H1 (cell line): ENCODE measurements at regions not wholly inside any gene's neighbourhood (a gene's known extent, or its start where the extent isn't known, plus 50 kb on each side); places are given as distances from the start of the nearest gene placed in this dataset.

Source experiments
- CTCF ChIA-PET: fragments of 300-600 bp; sonication (Branson Sonifier 250); formaldehyde crosslinking; loops from one replicate; lab custom pipeline; 2021; ENCODE audit not compliant: partially characterized antibody; lab: Charles Lee
- POLR2A ChIA-PET: fragments of 300-600 bp; sonication (Branson Sonifier 250); formaldehyde crosslinking; loops from one replicate; lab custom pipeline; 2021; ENCODE audit warnings: inconsistent platforms; ENCODE audit not compliant: partially characterized antibody; lab: Charles Lee
- DNase-seq, 2 experiments: peaks; one replicate each; pipeline versions ENCODE4 v3.0.0 to v3.0.0-alpha.2; 2010 to 2022; ENCODE audit warnings: low spot score in 2 of 2, low read depth in 1 of 2, mixed read lengths in 1 of 2
- FAIRE-seq: peaks from 2 replicates; lab custom pipeline; 2011; peaks lifted over from hg19 to GRCh38; lab: Jason Lieb, UNC
- H2AFZ ChIP-seq: 2 replicates; pipeline ENCODE4 v1.8.1; 2012; ENCODE audit warnings: low read length, inconsistent platforms
- H2AK5ac ChIP-seq: 2 replicates; pipeline ENCODE4 v1.6.1; 2013; ENCODE audit warnings: low read depth, low read length
- H2BK120ac ChIP-seq: replicated peaks from 2 replicates; pipeline ENCODE3; 2013; ENCODE audit warnings: low read depth, low read length, inconsistent platforms
- H2BK12ac ChIP-seq: 2 replicates; pipeline ENCODE4 v1.6.1; 2013; ENCODE audit warnings: low read depth, low read length
- H2BK15ac ChIP-seq: 2 replicates; pipeline ENCODE4 v1.6.1; 2013; ENCODE audit warnings: low read length
- H2BK20ac ChIP-seq: 2 replicates; pipeline ENCODE4 v1.6.1; 2013; ENCODE audit warnings: low read length
- H2BK5ac ChIP-seq: 2 replicates; pipeline ENCODE4 v1.6.1; 2013; ENCODE audit warnings: low read depth, low read length
- H3K14ac ChIP-seq: 2 replicates; pipeline ENCODE4 v1.6.1; 2013; ENCODE audit warnings: inconsistent platforms; ENCODE audit not compliant: insufficient read length
- H3K18ac ChIP-seq: 2 replicates; pipeline ENCODE4 v1.6.1; 2013; ENCODE audit warnings: low read length; ENCODE audit errors: extremely low read depth
- H3K23ac ChIP-seq: 2 replicates; pipeline ENCODE4 v1.6.1; 2013; ENCODE audit warnings: inconsistent platforms; ENCODE audit not compliant: insufficient read length
- H3K23me2 ChIP-seq: 2 replicates; pipeline ENCODE4 v1.6.1; 2013; ENCODE audit warnings: low read depth, low read length
- H3K27ac ChIP-seq: 2 replicates; pipeline ENCODE4 v1.6.1; 2011; ENCODE audit warnings: low read depth, low read length, inconsistent platforms
- H3K27me3 ChIP-seq, 4 experiments: replicated peaks in 1 of 4; 1 replicate in 1 of 4; 2 replicates in 3 of 4; pipeline versions ENCODE4 v1.6.1 to v1.8.1; 2011 to 2013; ENCODE audit warnings: low read length in 3 of 4, mild to moderate bottlenecking in 3 of 4, inconsistent platforms in 2 of 4, mixed read lengths in 2 of 4, moderate library complexity in 1 of 4; ENCODE audit not compliant: control insufficient read depth in 3 of 4, insufficient read depth in 3 of 4; ENCODE audit errors: extremely low read depth in 1 of 4
- H3K36me3 ChIP-seq, 4 experiments: 2 replicates each; pipeline versions ENCODE4 v1.6.1 to v1.8.1; 2011 to 2013; ENCODE audit warnings: mild to moderate bottlenecking in 4 of 4, low read length in 3 of 4, moderate library complexity in 2 of 4, control low read depth in 1 of 4, inconsistent platforms in 1 of 4; ENCODE audit not compliant: insufficient read depth in 4 of 4, control insufficient read depth in 2 of 4
- H3K4ac ChIP-seq: replicated peaks from 2 replicates; pipeline ENCODE3; 2013; ENCODE audit warnings: low read length, low read depth, mixed read lengths, inconsistent platforms; ENCODE audit not compliant: insufficient read length
- H3K4me1 ChIP-seq, 4 experiments: replicated peaks in 1 of 4; 1 replicate in 1 of 4; 2 replicates in 3 of 4; pipeline versions ENCODE4 v1.6.1 to v1.8.1; 2011 to 2013; ENCODE audit warnings: low read length in 3 of 4, inconsistent platforms in 2 of 4, mixed read lengths in 1 of 4; ENCODE audit not compliant: insufficient read depth in 4 of 4, control insufficient read depth in 3 of 4
- H3K4me2 ChIP-seq, 2 experiments: 2 replicates each; pipeline versions ENCODE4 v1.6.1 to v1.8.1; 2011 to 2013; ENCODE audit warnings: low read depth in 2 of 2, low read length in 2 of 2, control low read depth in 1 of 2, inconsistent platforms in 1 of 2, mild to moderate bottlenecking in 1 of 2; ENCODE audit not compliant: insufficient read depth in 1 of 2
- H3K4me3 ChIP-seq, 4 experiments: fragments of 200-600, 300-600 bp in 1 of 4; sonication (generic), shearing (Covaris generic), sonication (Bioruptor Twin) in 1 of 4; 2 replicates each; pipeline versions ENCODE4 v1.5.1 to v1.8.1; 2011 to 2016; ENCODE audit warnings: low read length in 4 of 4, low read depth in 3 of 4, control low read depth in 2 of 4, inconsistent platforms in 2 of 4, mild to moderate bottlenecking in 2 of 4, mixed read lengths in 1 of 4, moderate library complexity in 1 of 4; ENCODE audit not compliant: insufficient read depth in 2 of 4; ENCODE audit errors: extremely low read depth in 1 of 4
- H3K56ac ChIP-seq: replicated peaks from 2 replicates; pipeline ENCODE3; 2013; ENCODE audit warnings: low read depth, mild to moderate bottlenecking, mixed read lengths, low read length, inconsistent platforms; ENCODE audit not compliant: insufficient read length
- H3K79me1 ChIP-seq: 2 replicates; pipeline ENCODE4 v1.6.1; 2013; ENCODE audit warnings: low read depth, low read length, control low read depth
- H3K79me2 ChIP-seq, 2 experiments: 2 replicates each; pipeline versions ENCODE4 v1.6.1 to v1.8.1; 2012 to 2013; ENCODE audit warnings: low read length in 2 of 2, mild to moderate bottlenecking in 2 of 2, inconsistent platforms in 1 of 2; ENCODE audit not compliant: insufficient read depth in 2 of 2, control insufficient read depth in 1 of 2
- H3K9ac ChIP-seq, 4 experiments: replicated peaks in 1 of 4; 1 replicate in 1 of 4; 2 replicates in 3 of 4; pipeline versions ENCODE4 v1.6.1 to v1.8.1; 2011 to 2013; ENCODE audit warnings: low read depth in 3 of 4, low read length in 3 of 4, control low read depth in 2 of 4, mild to moderate bottlenecking in 2 of 4, moderate library complexity in 2 of 4, inconsistent platforms in 1 of 4; ENCODE audit errors: extremely low read depth in 1 of 4
- H3K9me3 ChIP-seq, 2 experiments: 2 replicates each; pipeline versions ENCODE4 v1.6.1 to v1.8.1; 2012 to 2013; ENCODE audit warnings: mild to moderate bottlenecking in 2 of 2, moderate library complexity in 2 of 2, control low read depth in 1 of 2, inconsistent platforms in 1 of 2, low read depth in 1 of 2, low read length in 1 of 2, mixed read lengths in 1 of 2; ENCODE audit not compliant: insufficient read depth in 2 of 2
- H4K20me1 ChIP-seq, 2 experiments: replicated peaks in 1 of 2; 2 replicates each; pipeline versions ENCODE3 to v1.8.1; 2011 to 2013; ENCODE audit warnings: inconsistent platforms in 2 of 2, low read length in 2 of 2, mild to moderate bottlenecking in 1 of 2; ENCODE audit not compliant: insufficient read depth in 2 of 2, control insufficient read depth in 1 of 2
- H4K5ac ChIP-seq: 2 replicates; pipeline ENCODE4 v1.6.1; 2013; ENCODE audit warnings: low read length, low read depth, mixed read lengths, inconsistent platforms; ENCODE audit not compliant: insufficient read length
- H4K8ac ChIP-seq: 2 replicates; pipeline ENCODE4 v1.8.0; 2013; ENCODE audit warnings: mild to moderate bottlenecking, moderate library complexity, low read length, inconsistent platforms; ENCODE audit not compliant: insufficient read depth; ENCODE audit errors: extremely low read depth
- H4K91ac ChIP-seq: replicated peaks from 2 replicates; pipeline ENCODE3; 2013; ENCODE audit warnings: low read length, mixed read lengths, inconsistent platforms; ENCODE audit not compliant: insufficient read length
- ASH2L ChIP-seq: fragments of 200-600, 300-600 bp; sonication (generic); IDR thresholded peaks from one replicate; pipeline ENCODE4 v1.7.1; 2017; ENCODE audit warnings: low read length
- BACH1 ChIP-seq: IDR thresholded peaks from 2 replicates; pipeline ENCODE4 v1.6.1; 2012; ENCODE audit warnings: low read length, improper control_type of control experiment
- BCL11A ChIP-seq, 2 experiments: IDR thresholded peaks; one replicate each; pipeline ENCODE4 v1.6.1; 2011; ENCODE audit warnings: low read depth in 2 of 2, low read length in 2 of 2, mild to moderate bottlenecking in 2 of 2
- BRCA1 ChIP-seq: IDR thresholded peaks from 2 replicates; pipeline ENCODE4 v1.6.1; 2012; ENCODE audit warnings: low read depth, low read length, improper control_type of control experiment
- CBX5 ChIP-seq: fragments of 300-800, 300-1000 bp; sonication (generic); IDR thresholded peaks from 2 replicates; pipeline ENCODE4 v1.7.1; 2016; ENCODE audit warnings: antibody characterized with exemption, low read length, low read depth
- CHD1 ChIP-seq: IDR thresholded peaks from 2 replicates; pipeline ENCODE4 v1.6.1; 2012; ENCODE audit warnings: low read depth, low read length, improper control_type of control experiment
- GTF2F1 ChIP-seq: IDR thresholded peaks from 2 replicates; pipeline ENCODE4 v1.6.1; 2012; ENCODE audit warnings: low read depth, low read length, improper control_type of control experiment, borderline replicate concordance
- JUND ChIP-seq: IDR thresholded peaks from 2 replicates; pipeline ENCODE4 v1.6.1; 2011; ENCODE audit warnings: mild to moderate bottlenecking, improper control_type of control experiment, low read length
- PHF8 ChIP-seq: fragments of 200-600 bp; sonication (generic); conservative IDR thresholded peaks from 2 replicates; pipeline ENCODE4 v1.7.1; 2012; ENCODE audit warnings: low read depth, mild to moderate bottlenecking, inconsistent platforms, low read length, moderate library complexity
- SIN3A ChIP-seq, 2 experiments: IDR thresholded peaks in 1 of 2; conservative IDR thresholded peaks in 1 of 2; 2 replicates each; pipeline ENCODE4 v1.6.1; 2011 to 2012; ENCODE audit warnings: low read length in 2 of 2, improper control_type of control experiment in 1 of 2, low read depth in 1 of 2, mild to moderate bottlenecking in 1 of 2
- SIRT6 ChIP-seq: IDR thresholded peaks from one replicate; pipeline ENCODE4 v1.7.1; 2012; ENCODE audit warnings: low read length, inconsistent platforms
- SP4 ChIP-seq: IDR thresholded peaks from 2 replicates; pipeline ENCODE4 v1.6.1; 2012; ENCODE audit warnings: low read length, inconsistent platforms
- SRF ChIP-seq: IDR thresholded peaks from 2 replicates; pipeline ENCODE4 v1.6.1; 2011; ENCODE audit warnings: mild to moderate bottlenecking, low read depth, low read length, moderate library complexity
- SUZ12 ChIP-seq: fragments of 200-600 bp; sonication (generic); IDR thresholded peaks from 2 replicates; pipeline ENCODE4 v1.6.1; 2012; ENCODE audit warnings: mild to moderate bottlenecking, inconsistent platforms, low read length, moderate library complexity, mixed read lengths
- TBP ChIP-seq: IDR thresholded peaks from 2 replicates; pipeline ENCODE4 v1.6.1; 2011; ENCODE audit warnings: low read depth, low read length, improper control_type of control experiment
- WGBS, 2 experiments: shearing (Covaris generic) in 1 of 2; methylation state at CpG; one replicate each; pipeline versions ENCODE4 v1.1.6 to v1.1.7; 2013 to 2015; ENCODE audit warnings: low lambda C conversion rate in 2 of 2, mixed read lengths in 2 of 2, inconsistent platforms in 1 of 2, low coverage in 1 of 2, missing lambda C conversion rate in 1 of 2; ENCODE audit not compliant: insufficient replicate concordance in 2 of 2, insufficient coverage in 1 of 2, insufficient read length in 1 of 2; ENCODE audit errors: extremely low coverage in 1 of 2, missing lambda C conversion rate in 1 of 2; 5-methylcytosine and 5-hydroxymethylcytosine counted together

DNA sequence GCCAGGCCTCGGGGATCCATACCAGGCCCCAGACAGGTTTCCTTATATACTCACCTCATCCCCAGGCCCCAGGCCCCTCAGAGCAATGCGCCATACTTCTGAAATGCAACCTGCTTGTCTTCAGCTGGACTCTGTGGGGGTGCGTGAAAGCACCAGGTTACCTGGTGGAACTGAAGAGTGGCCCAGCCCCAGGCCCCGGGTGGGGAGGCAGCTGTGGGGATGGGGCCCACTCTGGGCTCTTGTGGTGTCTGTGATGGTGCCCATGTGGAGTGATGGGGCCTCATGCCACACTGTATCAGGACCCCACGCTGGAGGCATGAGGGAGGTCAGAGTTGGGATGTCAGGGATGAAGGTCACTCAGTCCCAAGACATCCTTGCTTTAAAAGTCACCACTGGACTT is 999.0 kb downstream of the BRD1 start:
- H3K27me3 ChIP-seq, result peaks cover 0 to 1% (median 0%) of the 10 kb centered on the region in 4 experiments; a peak in 1 of 7 replicates
- H3K4me2 ChIP-seq, result no peak overlapping the region
- DNase-seq (no peak), FAIRE-seq (no peak)
- no peak overlapping the region for H3K4me3 ChIP-seq
- no peak overlapping the region for H3K18ac ChIP-seq
- no peak overlapping the region for H2BK5ac ChIP-seq
- H3K23me2 ChIP-seq, result 0 out of 2 replicates have a peak, but pooled peaks cover 2% of the 10 kb centered on the region
- no peaks in the 10 kb centered on the region for H3K36me3 ChIP-seq
- no peak overlapping the region for H3K9ac ChIP-seq
- WGBS, 2 experiments, result 88% methylated on average over 4 of the region's 5 CpGs; no CpG with 5 or more reads in 1 of the 2 experiments
- no peak overlapping the region for H2BK12ac ChIP-seq
- no peak overlapping the region for H2BK120ac ChIP-seq
- H4K5ac ChIP-seq, result no peak overlapping the region
- H4K91ac ChIP-seq, result no peak overlapping the region
- H3K9me3 ChIP-seq, result peaks cover 0 to 9% of the 10 kb centered on the region in 2 experiments; a peak in 2 of 4 replicates
- H2BK15ac ChIP-seq, result no peak overlapping the region
- no peak overlapping the region for H2BK20ac ChIP-seq
- H3K4me1 ChIP-seq, result no peaks in the 10 kb centered on the region
- ChIA-PET CTCF (interaction anchor here (1.0 kb wide), 1 partner anchor 115 kb away, joined by 3 read pairs; no protein-coding TSS in a partner anchor), POLR2A (no interaction called here)
- H3K27ac ChIP-seq, result no peak overlapping the region
- H3K4ac ChIP-seq, result no peak overlapping the region
- peaks cover 0 to 2% of the 10 kb centered on the region in 2 experiments for H4K20me1 ChIP-seq
- no peak overlapping the region for H3K14ac ChIP-seq
- no peak overlapping the region for H3K23ac ChIP-seq
- no peak overlapping the region for H3K56ac ChIP-seq
- TF ChIP-seq BRCA1, result no peak
- TF ChIP-seq BACH1, result no peak
- no peak for TF ChIP-seq SP4
- no peak for TF ChIP-seq GTF2F1
- TF ChIP-seq SIN3A (conservative IDR thresholded peaks at IDR 0.05 in 1 of 2, IDR thresholded peaks at IDR 0.05 in 1 of 2; ENCODE audit: low read depth in 1 of 2, low read length in 2 of 2), result no peak
- TF ChIP-seq JUND, result no peak
- no peak for TF ChIP-seq CHD1
- TF ChIP-seq TBP, result no peak
- TF ChIP-seq CBX5, result no peak
- no peak for TF ChIP-seq SIRT6
- TF ChIP-seq ASH2L, result no peak
- TF ChIP-seq SRF, result no peak
- TF ChIP-seq BCL11A (IDR thresholded peaks at IDR 0.05; ENCODE audit: low read depth in 2 of 2, low read length in 2 of 2), result no peak
- TF ChIP-seq SUZ12, result no peak
- no peak for TF ChIP-seq PHF8
- no peaks in the 10 kb centered on the region for H3K79me1 ChIP-seq
- no peak overlapping the region for H4K8ac ChIP-seq
- H3K79me2 ChIP-seq, result no peaks in the 10 kb centered on the region
- no peak overlapping the region for H2AFZ ChIP-seq
- H2AK5ac ChIP-seq, result no peak overlapping the region
